HepG2 (cell line): ENCODE measurements at regions not wholly inside any gene's neighbourhood (a gene's known extent, or its start where the extent isn't known, plus 50 kb on each side); places are given as distances from the start of the nearest gene placed in this dataset.

Source experiments
- FOXP1 ChIP-seq, 2 experiments: fragments of 450-650 bp in 1 of 2; IDR thresholded peaks; 2 replicates each; pipeline ENCODE4 v1.6.1; 2017 to 2018; ENCODE audit warnings: antibody characterized with exemption in 1 of 2
- SKI ChIP-seq: fragments of 450-650 bp; IDR thresholded peaks from one replicate; pipeline ENCODE4 v1.6.1; 2018; ENCODE audit warnings: mild to moderate bottlenecking; ENCODE audit not compliant: partially characterized antibody
- WIZ ChIP-seq: sonication (generic); formaldehyde crosslinking; IDR thresholded peaks from 2 replicates; pipeline ENCODE4 v1.5.1; 2020; ENCODE audit warnings: mild to moderate bottlenecking, missing genetic modification reagents
- YY1 ChIP-seq: IDR thresholded peaks from 2 replicates; pipeline ENCODE4 v1.6.1; 2011; ENCODE audit warnings: low read length, low read depth, moderate library complexity, mild to moderate bottlenecking; ENCODE audit not compliant: insufficient read depth, insufficient replicate concordance
- ZNF331 ChIP-seq: sonication (generic); formaldehyde crosslinking; IDR thresholded peaks from 2 replicates; pipeline ENCODE4 v1.4.0; 2020; ENCODE audit warnings: missing genetic modification reagents
- TF ChIP-seq, protein P1 (sequence below): sonication (generic); formaldehyde crosslinking; IDR thresholded peaks from 2 replicates; pipeline ENCODE4 v1.4.0; 2020; ENCODE audit warnings: mild to moderate bottlenecking, missing genetic modification reagents

- TF ChIP-seq, protein P1, sequence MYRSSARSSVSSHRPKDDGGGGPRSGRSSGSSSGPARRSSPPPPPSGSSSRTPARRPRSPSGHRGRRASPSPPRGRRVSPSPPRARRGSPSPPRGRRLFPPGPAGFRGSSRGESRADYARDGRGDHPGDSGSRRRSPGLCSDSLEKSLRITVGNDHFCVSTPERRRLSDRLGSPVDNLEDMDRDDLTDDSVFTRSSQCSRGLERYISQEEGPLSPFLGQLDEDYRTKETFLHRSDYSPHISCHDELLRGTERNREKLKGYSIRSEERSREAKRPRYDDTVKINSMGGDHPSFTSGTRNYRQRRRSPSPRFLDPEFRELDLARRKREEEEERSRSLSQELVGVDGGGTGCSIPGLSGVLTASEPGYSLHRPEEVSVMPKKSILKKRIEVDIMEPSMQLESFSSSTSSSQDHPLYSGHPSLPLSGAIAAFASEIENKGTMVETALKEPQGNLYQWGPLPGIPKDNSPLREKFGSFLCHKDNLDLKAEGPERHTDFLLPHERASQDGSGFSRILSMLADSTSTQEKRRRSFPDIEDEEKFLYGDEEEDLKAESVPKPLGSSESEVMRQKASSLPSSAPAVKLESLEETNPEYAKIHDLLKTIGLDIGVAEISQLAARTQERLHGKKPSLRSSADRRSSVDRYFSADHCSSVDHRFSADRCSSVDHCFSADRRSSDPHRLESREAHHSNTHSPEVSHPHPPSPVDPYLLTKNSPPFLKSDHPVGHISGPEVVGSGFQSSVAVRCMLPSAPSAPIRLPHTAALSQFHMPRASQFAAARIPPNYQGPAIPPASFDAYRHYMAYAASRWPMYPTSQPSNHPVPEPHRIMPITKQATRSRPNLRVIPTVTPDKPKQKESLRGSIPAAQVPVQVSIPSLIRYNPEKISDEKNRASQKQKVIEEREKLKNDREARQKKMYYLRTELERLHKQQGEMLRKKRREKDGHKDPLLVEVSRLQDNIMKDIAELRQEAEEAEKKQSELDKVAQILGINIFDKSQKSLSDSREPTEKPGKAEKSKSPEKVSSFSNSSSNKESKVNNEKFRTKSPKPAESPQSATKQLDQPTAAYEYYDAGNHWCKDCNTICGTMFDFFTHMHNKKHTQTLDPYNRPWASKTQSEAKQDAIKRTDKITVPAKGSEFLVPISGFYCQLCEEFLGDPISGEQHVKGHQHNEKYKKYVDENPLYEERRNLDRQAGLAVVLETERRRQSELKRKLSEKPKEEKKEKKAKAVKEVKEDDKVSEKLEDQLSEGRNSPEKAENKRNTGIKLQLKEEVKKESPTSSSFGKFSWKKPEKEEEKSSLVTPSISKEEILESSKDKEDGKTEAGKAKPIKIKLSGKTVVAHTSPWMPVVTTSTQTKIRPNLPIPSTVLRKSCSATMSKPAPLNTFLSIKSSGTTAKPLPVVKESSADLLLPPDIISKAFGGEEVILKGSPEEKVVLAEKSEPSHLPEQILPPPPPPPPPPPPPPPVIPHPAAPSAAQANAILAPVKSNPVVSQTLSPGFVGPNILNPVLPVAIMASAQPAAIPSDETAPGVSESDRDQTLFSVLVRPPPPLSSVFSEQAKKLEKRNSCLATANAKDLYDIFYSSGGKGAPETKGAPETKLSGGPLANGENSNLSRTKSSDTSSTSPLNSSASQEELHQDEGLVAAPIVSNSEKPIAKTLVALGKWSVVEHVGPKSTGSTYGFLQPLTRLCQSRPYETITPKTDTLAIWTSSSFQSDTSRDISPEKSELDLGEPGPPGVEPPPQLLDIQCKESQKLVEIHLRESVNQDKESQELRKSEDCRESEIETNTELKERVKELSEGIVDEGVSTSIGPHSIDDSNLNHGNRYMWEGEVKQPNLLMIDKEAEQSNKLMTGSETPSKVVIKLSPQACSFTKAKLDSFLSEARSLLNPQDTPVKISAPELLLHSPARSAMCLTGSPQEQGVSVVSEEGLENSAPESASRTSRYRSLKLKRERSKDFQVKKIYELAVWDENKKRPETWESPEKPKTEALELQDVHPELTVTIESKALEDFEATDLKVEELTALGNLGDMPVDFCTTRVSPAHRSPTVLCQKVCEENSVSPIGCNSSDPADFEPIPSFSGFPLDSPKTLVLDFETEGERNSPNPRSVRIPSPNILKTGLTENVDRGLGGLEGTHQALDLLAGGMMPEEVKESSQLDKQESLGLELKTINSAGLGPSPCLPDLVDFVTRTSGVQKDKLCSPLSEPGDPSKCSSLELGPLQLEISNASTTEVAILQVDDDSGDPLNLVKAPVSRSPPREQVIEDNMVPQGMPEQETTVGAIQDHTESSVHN (CRISPR knock-in tag), result no peak
- TF ChIP-seq FOXP1 (IDR thresholded peaks at IDR 0.05) (no peak), FOXP1 (CRISPR knock-in tag; IDR thresholded peaks at IDR 0.05) (no peak), ZNF331 (no peak), SKI (no peak), YY1 (no peak), WIZ (CRISPR knock-in tag) (no peak)
These were observed 60.1 kb upstream of the MPEG1 start (continued) for GRCh38 chr11:59272771-59273372.
